PC-3 (cell line): ENCODE measurements at regions not wholly inside any gene's neighbourhood (a gene's known extent, or its start where the extent isn't known, plus 50 kb on each side); places are given as distances from the start of the nearest gene placed in this dataset.

Experiments used
- ATAC-seq: fragments of 200-7000 bp; cut with Tn5 transposase; 2 replicates; pipeline ENCODE4 v1.9.1; 2020; ENCODE audit warnings: mild to moderate bottlenecking, moderate library complexity
- BruUV-seq: library from RNA; stranded (reverse); fragments of 400-500 nt; replicated peaks from 2 replicates; lab custom pipeline; 2021; lab: Mats Ljungman, UMichigan
- CTCF ChIA-PET: fragments of 300-600 bp; sonication (Branson Sonifier 250); formaldehyde crosslinking; loops from one replicate; lab custom pipeline; 2022; ENCODE audit warnings: antibody characterized with exemption; lab: Charles Lee
- POLR2A ChIA-PET: fragments of 300-600 bp; sonication (Branson Sonifier 250); formaldehyde crosslinking; loops from one replicate; lab custom pipeline; 2022; ENCODE audit warnings: antibody characterized with exemption; ENCODE audit not compliant: unreplicated experiment; lab: Charles Lee
- DNase-seq: peaks from one replicate; pipeline ENCODE4 v3.0.0-alpha.2; 2015
- H2AFZ ChIP-seq: fragments of 300-600 bp; sonication (generic); 2 replicates; pipeline ENCODE4 v1.6.0; 2016; ENCODE audit warnings: antibody characterized with exemption, low read length
- H3F3A ChIP-seq: fragments of 300-600 bp; sonication (generic); one replicate; pipeline ENCODE4 v1.6.0; 2017; ENCODE audit warnings: antibody characterized with exemption, low read length, control low read depth, mild to moderate bottlenecking; ENCODE audit not compliant: unreplicated experiment
- H3K27ac ChIP-seq: fragments of 300-600 bp; sonication (generic); 2 replicates; pipeline ENCODE4 v1.5.1; 2016; ENCODE audit warnings: mild to moderate bottlenecking, low read length
- H3K27me3 ChIP-seq: fragments of 300-600 bp; sonication (generic); 2 replicates; pipeline ENCODE4 v1.6.1; 2016; ENCODE audit warnings: low read length, mixed read lengths
- H3K36me3 ChIP-seq: fragments of 300-600 bp; sonication (generic); 2 replicates; pipeline ENCODE4 v1.6.1; 2016; ENCODE audit warnings: low read depth, mixed run types, low read length, mixed read lengths
- H3K4me1 ChIP-seq: fragments of 300-600 bp; sonication (generic); 2 replicates; pipeline ENCODE4 v1.5.1; 2016; ENCODE audit warnings: low read length; ENCODE audit not compliant: insufficient read depth
- H3K4me2 ChIP-seq: fragments of 300-600 bp; sonication (generic); 2 replicates; pipeline ENCODE4 v1.6.0; 2016; ENCODE audit warnings: low read length
- H3K4me3 ChIP-seq: fragments of 300-600 bp; sonication (generic); 2 replicates; pipeline ENCODE4 v1.5.1; 2016; ENCODE audit warnings: mild to moderate bottlenecking, low read length, mixed read lengths
- H3K79me2 ChIP-seq: fragments of 300-600 bp; sonication (generic); 2 replicates; pipeline ENCODE4 v1.6.1; 2017; ENCODE audit warnings: low read length, mixed read lengths
- H3K9ac ChIP-seq: fragments of 300-600 bp; sonication (generic); 2 replicates; pipeline ENCODE4 v1.6.0; 2016; ENCODE audit warnings: mild to moderate bottlenecking, low read length
- H3K9me2 ChIP-seq: fragments of 300-600 bp; sonication (generic); replicated peaks from 2 replicates; pipeline ENCODE4 v1.6.1; 2016; ENCODE audit warnings: mixed run types, low read length, mixed read lengths
- H3K9me3 ChIP-seq: fragments of 300-600 bp; sonication (generic); 2 replicates; pipeline ENCODE4 v1.6.1; 2016; ENCODE audit warnings: low read length, mixed read lengths
- H4K20me1 ChIP-seq: fragments of 300-600 bp; sonication (generic); 2 replicates; pipeline ENCODE4 v1.6.1; 2016; ENCODE audit warnings: low read length, mixed read lengths
- EZH2 ChIP-seq: fragments of 300-600 bp; sonication (generic); IDR thresholded peaks from one replicate; pipeline ENCODE4 v1.6.1; 2017; ENCODE audit warnings: antibody characterized with exemption, mild to moderate bottlenecking, low read length; ENCODE audit not compliant: unreplicated experiment
- EZH2phosphoT487 ChIP-seq: fragments of 300-600 bp; sonication (generic); IDR thresholded peaks from 2 replicates; pipeline ENCODE4 v1.6.1; 2018; ENCODE audit warnings: mild to moderate bottlenecking, antibody characterized with exemption, low read length, borderline replicate concordance
- intact Hi-C: fragments of 100-400 bp; cut with micrococcal nuclease; formaldehyde crosslinking; loops from 2 replicates; pipeline ENCODE4 v1.9.0; 2023
- TF ChIP-seq, protein P1 (sequence below): fragments of 300-600 bp; sonication (generic); conservative IDR thresholded peaks from 2 replicates; pipeline ENCODE4 v1.5.1; 2017; ENCODE audit warnings: antibody characterized with exemption, low read depth, mild to moderate bottlenecking, low read length

DNA sequence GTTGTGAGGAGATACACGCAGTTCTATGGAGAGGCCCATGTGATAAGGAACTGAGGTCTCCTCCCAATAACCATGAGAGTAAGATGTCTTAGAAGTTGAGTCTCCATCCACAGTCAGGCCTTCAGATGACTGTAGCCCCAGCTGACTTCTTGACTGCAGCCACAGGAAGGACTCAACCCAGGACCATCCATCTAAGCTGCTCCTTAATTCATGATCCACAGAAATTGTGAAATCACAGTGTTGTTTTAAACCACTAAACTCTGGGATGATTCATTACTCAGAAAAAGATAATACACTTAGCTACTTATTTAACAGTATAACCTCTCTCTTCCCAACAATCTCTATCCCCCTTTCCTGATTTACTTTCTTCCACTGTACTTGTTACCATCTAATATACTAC, 173.3 kb downstream of the ALDH1A2 start:
- ATAC-seq (no peak), DNase-seq (no peak)
- Histone ChIP-seq H3K9me2 (no peaks in the 10 kb centered on the region), H3K36me3 (no peaks in the 10 kb centered on the region), H3F3A (no peaks in the 10 kb centered on the region), H2AFZ (no peak overlapping the region), H3K27ac (no peak overlapping the region), H3K9me3 (no peaks in the 10 kb centered on the region), H3K9ac (no peak overlapping the region), H3K4me3 (no peak overlapping the region), H3K79me2 (no peaks in the 10 kb centered on the region), H4K20me1 (no peaks in the 10 kb centered on the region), H3K27me3 (no peaks in the 10 kb centered on the region), H3K4me2 (no peak overlapping the region), H3K4me1 (no peaks in the 10 kb centered on the region)
- ChIA-PET CTCF (no interaction called here), POLR2A (no interaction called here)
- intact Hi-C loops, result no loop called here
- BruUV-seq, result no TSS peak
- TF ChIP-seq, protein P1, sequence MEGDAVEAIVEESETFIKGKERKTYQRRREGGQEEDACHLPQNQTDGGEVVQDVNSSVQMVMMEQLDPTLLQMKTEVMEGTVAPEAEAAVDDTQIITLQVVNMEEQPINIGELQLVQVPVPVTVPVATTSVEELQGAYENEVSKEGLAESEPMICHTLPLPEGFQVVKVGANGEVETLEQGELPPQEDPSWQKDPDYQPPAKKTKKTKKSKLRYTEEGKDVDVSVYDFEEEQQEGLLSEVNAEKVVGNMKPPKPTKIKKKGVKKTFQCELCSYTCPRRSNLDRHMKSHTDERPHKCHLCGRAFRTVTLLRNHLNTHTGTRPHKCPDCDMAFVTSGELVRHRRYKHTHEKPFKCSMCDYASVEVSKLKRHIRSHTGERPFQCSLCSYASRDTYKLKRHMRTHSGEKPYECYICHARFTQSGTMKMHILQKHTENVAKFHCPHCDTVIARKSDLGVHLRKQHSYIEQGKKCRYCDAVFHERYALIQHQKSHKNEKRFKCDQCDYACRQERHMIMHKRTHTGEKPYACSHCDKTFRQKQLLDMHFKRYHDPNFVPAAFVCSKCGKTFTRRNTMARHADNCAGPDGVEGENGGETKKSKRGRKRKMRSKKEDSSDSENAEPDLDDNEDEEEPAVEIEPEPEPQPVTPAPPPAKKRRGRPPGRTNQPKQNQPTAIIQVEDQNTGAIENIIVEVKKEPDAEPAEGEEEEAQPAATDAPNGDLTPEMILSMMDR, result no peak
- TF ChIP-seq EZH2phosphoT487 (no peak), EZH2 (no peak)

DNA sequence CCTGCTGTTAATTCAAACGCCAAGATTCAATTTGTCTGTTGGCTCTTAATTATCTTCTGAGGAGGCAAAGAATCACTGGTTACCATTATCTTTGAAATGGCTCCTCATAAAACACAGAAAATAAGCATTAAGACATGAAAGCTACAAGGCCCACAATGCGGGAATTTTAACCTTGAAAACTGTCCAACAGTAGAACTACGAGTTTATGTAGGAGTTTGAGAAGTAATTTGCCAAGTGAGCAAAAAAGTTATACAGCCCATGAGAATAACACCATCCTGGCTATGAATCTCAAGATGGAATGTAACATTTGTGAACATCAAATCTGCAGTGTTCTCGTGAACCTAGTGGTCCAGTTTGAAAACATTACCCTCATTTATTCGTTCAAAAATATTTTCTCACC, 172.5 kb downstream of the ALDH1A2 start:
- Histone ChIP-seq H3K9ac (no peak overlapping the region), H3K4me3 (no peak overlapping the region), H3K4me2 (no peak overlapping the region), H3K27me3 (no peaks in the 10 kb centered on the region), H3K27ac (no peak overlapping the region), H3K9me2 (no peaks in the 10 kb centered on the region), H3K36me3 (no peaks in the 10 kb centered on the region), H3K79me2 (no peaks in the 10 kb centered on the region), H2AFZ (no peak overlapping the region), H3K4me1 (no peaks in the 10 kb centered on the region), H3K9me3 (no peaks in the 10 kb centered on the region), H4K20me1 (no peaks in the 10 kb centered on the region), H3F3A (no peaks in the 10 kb centered on the region)
- intact Hi-C loops, result no loop called here
- ATAC-seq (no peak), DNase-seq (no peak)
- TF ChIP-seq, protein P1, result no peak
- TF ChIP-seq EZH2 (no peak), EZH2phosphoT487 (no peak)
- POLR2A ChIA-PET, result no interaction called here
- no TSS peak for BruUV-seq
- CTCF ChIA-PET, result no interaction called here

DNA sequence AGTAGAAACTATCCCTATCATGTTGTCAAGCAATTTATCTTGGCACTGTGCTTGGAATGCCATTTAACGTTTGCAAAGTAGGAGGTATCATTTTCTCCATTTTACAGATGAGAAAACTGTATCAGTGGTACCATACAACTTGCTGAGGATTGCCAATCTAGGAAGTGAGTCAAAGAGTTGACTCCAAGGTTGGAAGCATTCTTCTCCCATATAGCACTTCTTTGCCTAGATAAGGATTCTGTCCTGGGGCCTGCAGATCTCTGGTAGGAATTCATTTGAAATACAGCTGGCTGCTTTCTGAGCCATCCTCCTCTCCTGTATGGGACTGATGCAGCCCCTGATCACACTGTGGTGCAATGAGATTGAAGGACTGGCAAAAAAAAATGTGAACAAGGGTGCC, 170.2 kb downstream of the ALDH1A2 start:
- no peaks in the 10 kb centered on the region for H3K9me3 ChIP-seq
- H3K4me1 ChIP-seq, result no peaks in the 10 kb centered on the region
- no peaks in the 10 kb centered on the region for H4K20me1 ChIP-seq
- no peak overlapping the region for H3K27ac ChIP-seq
- H2AFZ ChIP-seq, result no peak overlapping the region
- H3F3A ChIP-seq, result no peaks in the 10 kb centered on the region
- BruUV-seq, result no TSS peak
- intact Hi-C loops, result no loop called here
- no peaks in the 10 kb centered on the region for H3K36me3 ChIP-seq
- no peak overlapping the region for H3K9ac ChIP-seq
- H3K27me3 ChIP-seq, result no peaks in the 10 kb centered on the region
- ATAC-seq, result no peak
- ChIA-PET CTCF (no interaction called here), POLR2A (no interaction called here)
- H3K9me2 ChIP-seq, result no peaks in the 10 kb centered on the region
- no peak overlapping the region for H3K4me2 ChIP-seq
- no peaks in the 10 kb centered on the region for H3K79me2 ChIP-seq
- TF ChIP-seq, protein P1, result no peak
- TF ChIP-seq EZH2phosphoT487 (no peak), EZH2 (no peak)
- no peak for DNase-seq
- no peak overlapping the region for H3K4me3 ChIP-seq
